K562 (cell line): ENCODE measurements at regions not wholly inside any gene's neighbourhood (a gene's known extent, or its start where the extent isn't known, plus 50 kb on each side); places are given as distances from the start of the nearest gene placed in this dataset.
A peak's percentile ranks its signal among the peaks of the same experiment; 100 is the strongest.

Experiments used
- ATF1 ChIP-seq, 2 experiments: fragments of 450-650 bp in 1 of 2; IDR thresholded peaks; 2 replicates each; pipeline ENCODE4 v1.6.1; 2016; ENCODE audit warnings: missing compliant biosample characterization in 1 of 2, missing genetic modification characterization in 1 of 2
- C11orf30 ChIP-seq: fragments of 450-650 bp; IDR thresholded peaks from 2 replicates; pipeline ENCODE4 v1.6.1; 2016; ENCODE audit warnings: low read depth, mild to moderate bottlenecking
- CHAMP1 ChIP-seq: fragments of 450-650 bp; IDR thresholded peaks from 2 replicates; pipeline ENCODE4 v1.6.1; 2016; ENCODE audit warnings: mild to moderate bottlenecking
- CHD4 ChIP-seq: fragments of 200-600 bp; sonication (generic); IDR thresholded peaks from 3 replicates; pipeline ENCODE4 v1.6.1; 2012; ENCODE audit warnings: low read depth, mild to moderate bottlenecking, mixed read lengths, low read length, inconsistent platforms; ENCODE audit not compliant: insufficient read depth, insufficient replicate concordance, poor library complexity, severe bottlenecking
- COPS2 ChIP-seq: fragments of 450-650 bp; conservative IDR thresholded peaks from 2 replicates; pipeline ENCODE4 v1.6.1; 2016; ENCODE audit warnings: mild to moderate bottlenecking, moderate library complexity
- HMGXB4 ChIP-seq: sonication (generic); formaldehyde crosslinking; IDR thresholded peaks from 2 replicates; pipeline ENCODE4 v1.8.1; 2023; ENCODE audit warnings: mild to moderate bottlenecking, missing genetic modification reagents
- KLF10 ChIP-seq: fragments of 250-450 bp; sonication (Bioruptor Pico); IDR thresholded peaks from 2 replicates; pipeline ENCODE4 v1.6.1; 2021; ENCODE audit warnings: matching md5 sums
- MIER1 ChIP-seq: fragments of 450-650 bp; IDR thresholded peaks from 2 replicates; pipeline ENCODE4 v1.6.1; 2016; ENCODE audit warnings: antibody characterized with exemption, mild to moderate bottlenecking, low read depth
- NBN ChIP-seq: fragments of 450-650 bp; IDR thresholded peaks from 2 replicates; pipeline ENCODE4 v1.6.1; 2016; ENCODE audit warnings: low read depth, mild to moderate bottlenecking
- NFYB ChIP-seq: IDR thresholded peaks from 2 replicates; pipeline ENCODE4 v1.6.1; 2011; ENCODE audit warnings: mild to moderate bottlenecking, moderate library complexity; ENCODE audit not compliant: insufficient read length; ENCODE audit errors: extremely low read depth
- SMAD1 ChIP-seq: fragments of 150-350 bp; IDR thresholded peaks from 2 replicates; pipeline ENCODE4 v1.6.1; 2014; ENCODE audit warnings: low read length, low read depth; ENCODE audit not compliant: partially characterized antibody
- TAF9B ChIP-seq: fragments of 450-650 bp; IDR thresholded peaks from 2 replicates; pipeline ENCODE4 v1.6.1; 2018; ENCODE audit warnings: mild to moderate bottlenecking; ENCODE audit not compliant: partially characterized antibody
- U2AF2 ChIP-seq: fragments of 200-400 bp; formaldehyde crosslinking; optimal IDR thresholded peaks from 2 replicates; pipeline ENCODE3; 2017; ENCODE audit warnings: low read depth, mild to moderate bottlenecking, low read length
- ZBTB12 ChIP-seq: fragments of 250-450 bp; sonication (Bioruptor Pico); IDR thresholded peaks from 2 replicates; pipeline ENCODE4 v1.4.0; 2020
- ZBTB9 ChIP-seq: fragments of 450-650 bp; formaldehyde crosslinking; IDR thresholded peaks from 2 replicates; pipeline ENCODE4 v1.4.0; 2020; ENCODE audit warnings: mild to moderate bottlenecking, moderate library complexity
- ZNF239 ChIP-seq: fragments of 250-450 bp; sonication (Bioruptor Pico); IDR thresholded peaks from 2 replicates; pipeline ENCODE4 v1.4.0; 2020; ENCODE audit warnings: mild to moderate bottlenecking
- ZNF395 ChIP-seq: fragments of 200-800 bp; sonication (Bioruptor generic); IDR thresholded peaks from 2 replicates; pipeline ENCODE4 v1.6.1; 2017; ENCODE audit warnings: missing genetic modification characterization, missing compliant biosample characterization
- ZNF507 ChIP-seq: conservative IDR thresholded peaks from 2 replicates; pipeline ENCODE4 v1.6.1; 2017; ENCODE audit warnings: missing genetic modification characterization, missing compliant biosample characterization
- ZNF695 ChIP-seq: fragments of 450-650 bp; formaldehyde crosslinking; IDR thresholded peaks from 2 replicates; pipeline ENCODE4 v1.4.0; 2020; ENCODE audit warnings: mild to moderate bottlenecking, moderate library complexity
- ZNF696 ChIP-seq: fragments of 250-450 bp; sonication (Bioruptor Pico); conservative IDR thresholded peaks from 2 replicates; pipeline ENCODE4 v1.4.0; 2020; ENCODE audit warnings: mild to moderate bottlenecking, moderate library complexity

GRCh38 chr1:22285549-22286396, 142.9 kb upstream of the WNT4 start (continued):
- TF ChIP-seq ZNF696 (CRISPR knock-in tag): no peak
- TF ChIP-seq CHAMP1: no peak
- 0 out of 2 replicates have a peak, but pooled peaks have one; percentile 65 for TF ChIP-seq ZNF395 (CRISPR knock-in tag)
- TF ChIP-seq ZBTB9 (CRISPR knock-in tag): 0 out of 2 replicates have a peak, but pooled peaks have one; percentile 8
- no peak for TF ChIP-seq ZNF507 (tag)
- no peak for TF ChIP-seq NBN
- TF ChIP-seq SMAD1: no peak
- TF ChIP-seq KLF10: no peak
- TF ChIP-seq ZBTB12 (CRISPR knock-in tag): no peak
- no peak for TF ChIP-seq U2AF2
- TF ChIP-seq COPS2: no peak
- no peak for TF ChIP-seq NFYB
- no peak for TF ChIP-seq TAF9B
- TF ChIP-seq CHD4: no peak
- TF ChIP-seq ZNF239 (CRISPR knock-in tag): no peak
- TF ChIP-seq C11orf30: peak; percentile 74
- TF ChIP-seq ATF1 (CRISPR knock-in tag; IDR thresholded peaks at IDR 0.05): no peak
- TF ChIP-seq ATF1 (tag; IDR thresholded peaks at IDR 0.05): peak; percentile 38; the same call in 1 of the 2 replicates
- no peak for TF ChIP-seq ZNF695 (CRISPR knock-in tag)
- TF ChIP-seq MIER1: 0 out of 2 replicates have a peak, but pooled peaks have one; percentile 59
- no peak for TF ChIP-seq HMGXB4 (CRISPR knock-in tag)
